ENCODE measurements at regions not wholly inside any gene's neighbourhood (a gene's known extent, or its start where the extent isn't known, plus 50 kb on each side); places are given as distances from the start of the nearest gene placed in this dataset.

DNA sequence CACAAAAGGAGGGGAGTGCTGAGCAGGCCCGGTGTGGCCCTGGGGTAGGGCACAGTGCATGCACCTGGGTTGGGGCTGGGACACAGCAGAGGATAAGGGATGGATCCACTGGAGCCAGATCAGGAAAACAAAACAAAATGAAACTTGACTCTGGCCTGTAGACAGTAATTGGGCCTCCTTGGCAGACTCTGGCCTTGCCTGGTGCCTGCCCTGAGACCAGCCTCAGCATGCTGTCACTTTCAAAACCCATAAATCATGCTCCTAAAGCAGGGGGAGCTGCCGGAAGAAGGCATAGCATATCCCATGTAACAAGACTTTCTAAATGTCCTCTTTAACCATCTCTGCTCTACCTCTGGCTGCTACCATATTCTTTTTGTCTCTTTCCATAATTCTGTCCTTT lies 61.1 kb upstream of the IGFBP5 start:
- TF ChIP-seq, protein P1, sequence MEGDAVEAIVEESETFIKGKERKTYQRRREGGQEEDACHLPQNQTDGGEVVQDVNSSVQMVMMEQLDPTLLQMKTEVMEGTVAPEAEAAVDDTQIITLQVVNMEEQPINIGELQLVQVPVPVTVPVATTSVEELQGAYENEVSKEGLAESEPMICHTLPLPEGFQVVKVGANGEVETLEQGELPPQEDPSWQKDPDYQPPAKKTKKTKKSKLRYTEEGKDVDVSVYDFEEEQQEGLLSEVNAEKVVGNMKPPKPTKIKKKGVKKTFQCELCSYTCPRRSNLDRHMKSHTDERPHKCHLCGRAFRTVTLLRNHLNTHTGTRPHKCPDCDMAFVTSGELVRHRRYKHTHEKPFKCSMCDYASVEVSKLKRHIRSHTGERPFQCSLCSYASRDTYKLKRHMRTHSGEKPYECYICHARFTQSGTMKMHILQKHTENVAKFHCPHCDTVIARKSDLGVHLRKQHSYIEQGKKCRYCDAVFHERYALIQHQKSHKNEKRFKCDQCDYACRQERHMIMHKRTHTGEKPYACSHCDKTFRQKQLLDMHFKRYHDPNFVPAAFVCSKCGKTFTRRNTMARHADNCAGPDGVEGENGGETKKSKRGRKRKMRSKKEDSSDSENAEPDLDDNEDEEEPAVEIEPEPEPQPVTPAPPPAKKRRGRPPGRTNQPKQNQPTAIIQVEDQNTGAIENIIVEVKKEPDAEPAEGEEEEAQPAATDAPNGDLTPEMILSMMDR (IDR thresholded peaks at IDR 0.05): no peak
- TF ChIP-seq POLR2A (IDR thresholded peaks at IDR 0.05) (no peak), EP300 (IDR thresholded peaks at IDR 0.05) (no peak)
